Heart right ventricle (tissue), 16 donors: ENCODE measurements at regions not wholly inside any gene's neighbourhood (a gene's known extent, or its start where the extent isn't known, plus 50 kb on each side); places are given as distances from the start of the nearest gene placed in this dataset.

Experiments used
- ATAC-seq, 8 donors: fragments of 200-7000 bp; cut with Tn5 transposase; one replicate each; pipeline ENCODE4 v1.9.1; 2020; ENCODE audit warnings: mild to moderate bottlenecking in 8 of 8, moderate library complexity in 8 of 8, moderate number of reproducible peaks in 1 of 8
- DNase-seq, 2 donors: peaks; one replicate each; pipeline ENCODE4 v3.0.0-alpha.2; 2020
- H3K27ac ChIP-seq, 10 donors: fragments of 200-600 bp; sonication (generic) in 2 of 10; one replicate each; pipeline versions ENCODE4 v1.5.0 to v1.8.0; 2020 to 2022; ENCODE audit warnings: mild to moderate bottlenecking in 3 of 10
- H3K27me3 ChIP-seq, 7 donors: fragments of 200-600 bp; one replicate each; pipeline ENCODE4 v1.8.0; 2021 to 2022; ENCODE audit warnings: mild to moderate bottlenecking in 2 of 7
- H3K36me3 ChIP-seq, 9 donors: fragments of 200-600 bp; sonication (generic) in 1 of 9; one replicate each; pipeline versions ENCODE4 v1.5.0 to v1.8.0; 2020 to 2022; ENCODE audit warnings: mild to moderate bottlenecking in 2 of 9
- H3K4me1 ChIP-seq, 9 donors: fragments of 200-600 bp; sonication (generic) in 1 of 9; one replicate each; pipeline versions ENCODE4 v1.5.0 to v1.8.0; 2020 to 2022; ENCODE audit warnings: mild to moderate bottlenecking in 4 of 9
- H3K4me3 ChIP-seq, 10 donors: fragments of 200-600 bp; sonication (generic) in 2 of 10; one replicate each; pipeline versions ENCODE4 v1.5.0 to v1.8.0; 2020 to 2022; ENCODE audit warnings: mild to moderate bottlenecking in 7 of 10, moderate library complexity in 2 of 10
- H3K9me3 ChIP-seq, 11 donors: fragments of 200-600 bp in 10 of 11; sonication (generic) in 2 of 11; one replicate each; pipeline versions ENCODE4 v1.5.0 to v1.8.0; 2013 to 2022; ENCODE audit warnings: mild to moderate bottlenecking in 2 of 11, control low read depth in 1 of 11, moderate library complexity in 1 of 11
- CTCF ChIP-seq, 9 donors: fragments of 200-600 bp; sonication (generic) in 2 of 9; IDR thresholded peaks; one replicate each; pipeline versions ENCODE4 v1.5.0 to v1.8.0; 2021 to 2022; ENCODE audit warnings: antibody characterized with exemption in 9 of 9, mild to moderate bottlenecking in 5 of 9, moderate library complexity in 1 of 9
- WGBS, 2 donors: extraction: QIAGEN DNeasy Blood & Tissue Kit; methylation state at CpG; one replicate each; pipeline ENCODE4 v1.1.7; 2013; ENCODE audit warnings: inconsistent platforms in 1 of 2; 5-methylcytosine and 5-hydroxymethylcytosine counted together
- intact Hi-C, 10 donors: fragments of 100-400 bp; cut with DNase I; formaldehyde crosslinking; loops; one replicate each; pipeline versions ENCODE4 v1.11.1 to v1.14.2; 2022
- donor health status: Arrhythmogenic right ventricular cardiomyopathy.
- donor health status: ischemic (EF 13 %, LVEDD 7.1; RV severe dilation, severe dysfunction).
- donor health status: healthy with polysubstance abuse.
- donor health status: DM: no; HTN: yes; CAD: no.
- donor health status: DM: no; HTN: no; CAD: no.
- donor health status: ischemic (EF 25% LVEDD 6.9; RV normal size, moderate dysfunction).
- donor health status: ischemic (EF 25% LVEDD 5.7; RV mildly dilated, moderate dysfunction).
- donor health status: healthy.
- donor health status: DM: yes; HTN: yes; CAD: no.
- donor health status: Ischemic cardiomyopathy.
- donor health status: ischemic (EF 35%, LVEDD 5.7; RV mildly dilated, moderate dysfunction).
- donor health status: nonischemic (EF 11% LVEDD 7.7; RV severe dilation, severe dysfunction).
- donor health status: DM: yes; HTN: yes; CAD: no.
- donor health status: PGD.
- donor health status: ischemic (EF 29% LVEDD 5.4; RV normal size, mild dysfunction).
- donor health status: nonischemic (EF 23%, LVEDD 6.1; RV moderate dilation, normal function).

- ATAC-seq (no peak), DNase-seq (no peak)
- Histone ChIP-seq H3K36me3 (no peaks in the 10 kb centered on the region), H3K27me3 (no peaks in the 10 kb centered on the region), H3K4me1 (no peaks in the 10 kb centered on the region), H3K27ac (no peak overlapping the region), H3K9me3 (peaks cover 0 to 88% (median 22%) of the 10 kb centered on the region in 11 donors), H3K4me3 (no peak overlapping the region)
- intact Hi-C loops, result loop anchor here in 1 of 10 donors (1.0 kb wide), 1 partner anchor 8 kb away; no protein-coding TSS in a partner anchor
- 80% methylated on average over 3 of the region's 3 CpGs for WGBS, 2 donors
- TF ChIP-seq CTCF (IDR thresholded peaks at IDR 0.05), result no peak
Measured at GRCh38 chr2:4175343-4175742, 472.0 kb downstream of the DCDC2C start.

DNA sequence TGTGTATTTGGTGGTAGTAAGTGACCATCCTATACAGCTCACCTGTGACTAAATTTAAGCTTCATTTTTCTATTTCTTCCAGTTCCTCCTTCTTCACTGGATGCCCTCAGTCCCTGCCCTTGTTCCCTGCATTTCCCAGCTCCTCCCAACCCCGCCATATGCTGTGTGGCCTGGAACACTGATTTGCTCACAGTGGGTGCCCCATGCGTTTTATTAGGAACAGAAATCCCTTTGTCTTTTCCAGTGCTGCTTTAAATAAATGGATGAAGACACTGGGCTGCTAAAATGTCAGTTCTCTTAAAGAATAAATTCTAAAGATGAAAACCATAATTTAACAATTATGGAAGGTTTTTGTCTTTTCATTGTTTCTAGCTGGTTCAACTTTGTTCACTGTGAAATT is 477.3 kb downstream of the DCDC2C start:
- Histone ChIP-seq H3K27me3 (no peaks in the 10 kb centered on the region), H3K27ac (no peak overlapping the region), H3K36me3 (no peaks in the 10 kb centered on the region), H3K4me1 (no peaks in the 10 kb centered on the region), H3K4me3 (no peak overlapping the region), H3K9me3 (peaks cover 0 to 49% (median 13%) of the 10 kb centered on the region in 11 donors)
- ATAC-seq (no peak), DNase-seq (no peak)
- intact Hi-C loops, result no loop called here
- 52 to 69% methylated on average over 2 of the region's 2 CpGs for WGBS, 2 donors
- TF ChIP-seq CTCF (IDR thresholded peaks at IDR 0.05), result no peak

GRCh38 chr2:4181062-4181461 is 477.7 kb downstream of the DCDC2C start:
- ATAC-seq (no peak), DNase-seq (no peak)
- H3K36me3 ChIP-seq, result no peaks in the 10 kb centered on the region
- H3K27me3 ChIP-seq, result no peaks in the 10 kb centered on the region
- WGBS, 2 donors, result 78 to 84% methylated on average over 1 of the region's 1 CpG
- no peaks in the 10 kb centered on the region for H3K4me1 ChIP-seq
- no peak overlapping the region for H3K27ac ChIP-seq
- H3K9me3 ChIP-seq, result peaks cover 0 to 45% (median 10%) of the 10 kb centered on the region in 11 donors
- H3K4me3 ChIP-seq, result no peak overlapping the region
- intact Hi-C loops, result no loop called here
- TF ChIP-seq CTCF (IDR thresholded peaks at IDR 0.05), result no peak

- no peaks in the 10 kb centered on the region for H3K4me1 ChIP-seq
- no peaks in the 10 kb centered on the region for H3K36me3 ChIP-seq
- intact Hi-C loops, result no loop called here
- TF ChIP-seq CTCF (IDR thresholded peaks at IDR 0.05), result no peak
- DNase-seq (no peak), ATAC-seq (no peak)
- no peak overlapping the region for H3K4me3 ChIP-seq
- H3K9me3 ChIP-seq, result peaks cover 0 to 28% (median 0%) of the 10 kb centered on the region in 11 donors
- 81 to 91% methylated on average over 2 of the region's 2 CpGs for WGBS, 2 donors
- H3K27me3 ChIP-seq, result no peaks in the 10 kb centered on the region
- no peak overlapping the region for H3K27ac ChIP-seq
Measured at GRCh38 chr2:4188561-4188960, 485.2 kb downstream of the DCDC2C start.
